OCI-LY7 (cell line): ENCODE measurements at regions not wholly inside any gene's neighbourhood (a gene's known extent, or its start where the extent isn't known, plus 50 kb on each side); places are given as distances from the start of the nearest gene placed in this dataset.

Experiments
- EZH2phosphoT487 ChIP-seq: fragments of 200-600 bp; sonication (generic); IDR thresholded peaks from 2 replicates; pipeline ENCODE4 v1.6.1; 2018; ENCODE audit warnings: low read depth, borderline replicate concordance, mild to moderate bottlenecking, mixed run types, antibody characterized with exemption, low read length, moderate library complexity, mixed read lengths
- TF ChIP-seq, protein P1 (sequence below): fragments of 200-600 bp; sonication (generic); conservative IDR thresholded peaks from 2 replicates; pipeline ENCODE4 v1.5.1; 2014; ENCODE audit warnings: mild to moderate bottlenecking, antibody characterized with exemption, low read length, moderate library complexity, mixed read lengths

DNA sequence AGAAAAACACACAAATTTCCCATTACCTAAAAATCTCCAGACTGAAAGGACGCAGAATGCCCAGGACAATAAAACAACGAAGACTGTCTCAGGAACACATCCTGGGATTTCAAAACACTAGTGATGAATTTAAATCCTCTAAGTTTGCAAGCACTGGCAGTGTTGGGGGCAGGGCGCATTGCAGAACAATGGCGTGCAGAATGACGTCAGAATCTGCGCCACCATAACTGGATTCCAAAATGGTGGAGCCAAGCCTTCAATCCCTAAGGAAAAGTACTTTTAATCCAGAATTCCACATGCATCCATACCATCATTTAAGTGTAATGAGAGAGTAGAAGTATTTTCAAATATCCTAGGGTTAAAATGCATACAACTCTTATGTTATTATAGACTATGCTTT, 679.1 kb downstream of the TRIML1 start:
- TF ChIP-seq, protein P1, sequence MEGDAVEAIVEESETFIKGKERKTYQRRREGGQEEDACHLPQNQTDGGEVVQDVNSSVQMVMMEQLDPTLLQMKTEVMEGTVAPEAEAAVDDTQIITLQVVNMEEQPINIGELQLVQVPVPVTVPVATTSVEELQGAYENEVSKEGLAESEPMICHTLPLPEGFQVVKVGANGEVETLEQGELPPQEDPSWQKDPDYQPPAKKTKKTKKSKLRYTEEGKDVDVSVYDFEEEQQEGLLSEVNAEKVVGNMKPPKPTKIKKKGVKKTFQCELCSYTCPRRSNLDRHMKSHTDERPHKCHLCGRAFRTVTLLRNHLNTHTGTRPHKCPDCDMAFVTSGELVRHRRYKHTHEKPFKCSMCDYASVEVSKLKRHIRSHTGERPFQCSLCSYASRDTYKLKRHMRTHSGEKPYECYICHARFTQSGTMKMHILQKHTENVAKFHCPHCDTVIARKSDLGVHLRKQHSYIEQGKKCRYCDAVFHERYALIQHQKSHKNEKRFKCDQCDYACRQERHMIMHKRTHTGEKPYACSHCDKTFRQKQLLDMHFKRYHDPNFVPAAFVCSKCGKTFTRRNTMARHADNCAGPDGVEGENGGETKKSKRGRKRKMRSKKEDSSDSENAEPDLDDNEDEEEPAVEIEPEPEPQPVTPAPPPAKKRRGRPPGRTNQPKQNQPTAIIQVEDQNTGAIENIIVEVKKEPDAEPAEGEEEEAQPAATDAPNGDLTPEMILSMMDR = no peak
- no peak for TF ChIP-seq EZH2phosphoT487
